ENCODE measurements at regions not wholly inside any gene's neighbourhood (a gene's known extent, or its start where the extent isn't known, plus 50 kb on each side); places are given as distances from the start of the nearest gene placed in this dataset.

GRCh38 chr4:164531336-164531735 is 222.6 kb upstream of the SMIM31 start:
- H3K27me3 Mint-ChIP-seq (ENCODE audit: insufficient read depth), result no peaks in the 10 kb centered on the region; the same call in 1 of the 2 replicates
- no peaks in the 10 kb centered on the region for H3K4me1 Mint-ChIP-seq (ENCODE audit: low read depth)
- TF ChIP-seq CTCF (IDR thresholded peaks at IDR 0.05), result no peak
- peaks cover 44% of the 10 kb centered on the region for H3K9me3 Mint-ChIP-seq
- H3K36me3 Mint-ChIP-seq (ENCODE audit: low read depth), result no peaks in the 10 kb centered on the region
- no peak overlapping the region for H3K27ac Mint-ChIP-seq
- no peak for DNase-seq
- no peak overlapping the region for H3K4me3 Mint-ChIP-seq

GRCh38 chr4:164536814-164537213 is 217.1 kb upstream of the SMIM31 start:
- H3K4me1 Mint-ChIP-seq (ENCODE audit: low read depth), result no peaks in the 10 kb centered on the region
- H3K4me3 Mint-ChIP-seq, result no peak overlapping the region
- peaks cover 5% of the 10 kb centered on the region for H3K36me3 Mint-ChIP-seq (ENCODE audit: low read depth)
- peaks cover 58% of the 10 kb centered on the region for H3K9me3 Mint-ChIP-seq
- H3K27ac Mint-ChIP-seq, result peak overlapping the region; percentile 48; the same call in 1 of the 2 replicates
- peak; percentile 69 for DNase-seq
- H3K27me3 Mint-ChIP-seq (ENCODE audit: insufficient read depth), result peaks cover 2% of the 10 kb centered on the region
- no peak for TF ChIP-seq CTCF (IDR thresholded peaks at IDR 0.05)

GRCh38 chr4:164538097-164538496 is 215.8 kb upstream of the SMIM31 start:
- Mint-ChIP-seq H3K27me3 (ENCODE audit: insufficient read depth) (peaks cover 2% of the 10 kb centered on the region; the same call in 1 of the 2 replicates), H3K27ac (no peak overlapping the region), H3K9me3 (peaks cover 62% of the 10 kb centered on the region), H3K4me1 (ENCODE audit: low read depth) (no peaks in the 10 kb centered on the region), H3K4me3 (no peak overlapping the region), H3K36me3 (ENCODE audit: low read depth) (peaks cover 5% of the 10 kb centered on the region)
- no peak for TF ChIP-seq CTCF (IDR thresholded peaks at IDR 0.05)
- no peak for DNase-seq

- no peak for TF ChIP-seq CTCF (IDR thresholded peaks at IDR 0.05)
- H3K36me3 Mint-ChIP-seq (ENCODE audit: low read depth), result peaks cover 5% of the 10 kb centered on the region
- H3K4me1 Mint-ChIP-seq (ENCODE audit: low read depth), result no peaks in the 10 kb centered on the region
Observed at GRCh38 chr4:164540987-164541386, 212.9 kb upstream of the SMIM31 start.

GRCh38 chr4:164542431-164542830 is 211.5 kb upstream of the SMIM31 start:
- peaks cover 2% of the 10 kb centered on the region; the same call in 1 of the 2 replicates for H3K27me3 Mint-ChIP-seq (ENCODE audit: insufficient read depth)
- H3K4me3 Mint-ChIP-seq, result no peak overlapping the region
- peaks cover 56% of the 10 kb centered on the region for H3K9me3 Mint-ChIP-seq
- no peak for TF ChIP-seq CTCF (IDR thresholded peaks at IDR 0.05)
- no peak for DNase-seq
- no peak overlapping the region for H3K27ac Mint-ChIP-seq
- H3K4me1 Mint-ChIP-seq (ENCODE audit: low read depth), result no peaks in the 10 kb centered on the region
- H3K36me3 Mint-ChIP-seq (ENCODE audit: low read depth), result peaks cover 5% of the 10 kb centered on the region

More at GRCh38 chr4:164540987-164541386, 212.9 kb upstream of the SMIM31 start:
- Mint-ChIP-seq H3K27ac (no peak overlapping the region), H3K4me3 (no peak overlapping the region), H3K9me3 (peaks cover 63% of the 10 kb centered on the region), H3K27me3 (ENCODE audit: insufficient read depth) (peaks cover 2% of the 10 kb centered on the region; the same call in 1 of the 2 replicates)
- no peak for DNase-seq
